ENCODE measurements at regions not wholly inside any gene's neighbourhood (a gene's known extent, or its start where the extent isn't known, plus 50 kb on each side); places are given as distances from the start of the nearest gene placed in this dataset.

GRCh38 chr22:47693606-47694005, 931.2 kb downstream of the TBC1D22A start:
- TF ChIP-seq CTCF (IDR thresholded peaks at IDR 0.05) (no peak), POLR2A (IDR thresholded peaks at IDR 0.05) (no peak)

All from adrenal gland (tissue), 5 donors.